Spinal cord (tissue), 9 donors: ENCODE measurements at regions not wholly inside any gene's neighbourhood (a gene's known extent, or its start where the extent isn't known, plus 50 kb on each side); places are given as distances from the start of the nearest gene placed in this dataset.
"Not testable (repeated sequence)": the region's sequence is repeated elsewhere in the genome, so short reads cannot be mapped to it uniquely, and the experiment has no call there.

Source experiments
- DNase-seq, 6 donors: peaks; one replicate each; pipeline versions ENCODE4 v3.0.0 to v3.0.0-alpha.2; 2013 to 2015; ENCODE audit warnings: low spot score in 6 of 6, low read depth in 4 of 6
- H3K27ac ChIP-seq: one replicate; pipeline ENCODE4 v1.5.1; 2013; ENCODE audit warnings: low read depth, low read length, control low read depth
- H3K27me3 ChIP-seq: one replicate; pipeline ENCODE4 v1.6.1; 2013; ENCODE audit warnings: low read length; ENCODE audit not compliant: control insufficient read depth, insufficient read depth
- H3K36me3 ChIP-seq: one replicate; pipeline ENCODE4 v1.6.1; 2013; ENCODE audit warnings: low read length; ENCODE audit not compliant: control insufficient read depth, insufficient read depth
- H3K4me1 ChIP-seq: one replicate; pipeline ENCODE4 v1.6.1; 2013; ENCODE audit warnings: low read length; ENCODE audit not compliant: control insufficient read depth, insufficient read depth
- H3K4me3 ChIP-seq: one replicate; pipeline ENCODE4 v1.5.1; 2013; ENCODE audit warnings: low read depth, low read length, control low read depth
- H3K9me3 ChIP-seq: one replicate; pipeline ENCODE4 v1.6.1; 2013; ENCODE audit warnings: low read length; ENCODE audit not compliant: control insufficient read depth, insufficient read depth
- whole genome bisulfite sequencing: methylation state at CpG from one replicate; pipeline ENCODE4 v1.1.5; 2013; ENCODE audit warnings: missing lambda C conversion rate; ENCODE audit not compliant: insufficient coverage; 5-methylcytosine and 5-hydroxymethylcytosine counted together
- donor health status: healthy.

DNA sequence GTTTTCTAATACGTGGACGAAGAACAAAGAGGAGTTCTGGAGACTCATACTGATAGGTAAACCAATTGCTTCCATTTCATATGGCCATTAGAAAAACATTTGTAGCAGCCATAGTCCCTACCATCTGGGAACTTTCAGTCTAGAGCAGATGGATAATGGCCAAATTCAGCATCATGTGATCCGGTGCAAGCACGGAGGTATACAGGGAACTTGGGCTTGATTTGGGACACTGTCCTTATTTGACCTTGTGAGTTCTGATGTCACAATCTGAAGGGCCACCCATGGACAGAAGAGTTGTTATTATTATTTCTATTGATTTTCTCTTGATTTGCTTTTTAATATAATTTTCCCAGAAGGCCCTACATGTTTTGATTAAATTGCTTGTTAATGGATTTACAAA is 154.6 kb upstream of the ZNF267 start:
- 100% methylated on average over 1 of the region's 4 CpGs for WGBS
- peaks cover 9% of the 10 kb centered on the region for H3K36me3 ChIP-seq
- no peaks in the 10 kb centered on the region for H3K27me3 ChIP-seq
- no peak for DNase-seq
- no peaks in the 10 kb centered on the region for H3K9me3 ChIP-seq
- no peak overlapping the region for H3K4me3 ChIP-seq
- peaks cover 7% of the 10 kb centered on the region for H3K4me1 ChIP-seq
- H3K27ac ChIP-seq, result no peak overlapping the region

DNA sequence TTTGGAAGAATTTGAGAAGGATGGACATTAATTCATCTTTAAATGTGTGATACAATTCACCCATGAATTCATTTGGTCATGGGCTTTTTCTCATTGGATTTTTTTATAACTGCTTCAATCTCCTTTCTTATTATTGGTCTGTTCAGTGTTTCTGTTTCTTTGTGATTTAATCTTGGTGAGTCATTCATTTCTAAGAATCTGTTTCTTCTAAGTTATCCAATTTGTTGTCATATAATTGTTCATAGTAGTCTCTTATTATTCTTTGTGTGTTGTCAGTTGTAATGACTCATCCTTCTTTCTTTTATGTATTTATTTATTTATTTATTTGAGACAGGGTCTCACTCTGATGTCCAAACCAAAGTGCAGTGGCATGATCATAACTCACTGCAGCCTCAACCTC is 146.1 kb upstream of the ZNF267 start:
- Histone ChIP-seq H3K4me1 (no peaks in the 10 kb centered on the region), H3K27me3 (no peaks in the 10 kb centered on the region), H3K36me3 (peaks cover 12% of the 10 kb centered on the region), H3K9me3 (peaks cover 4% of the 10 kb centered on the region), H3K4me3 (no peak overlapping the region), H3K27ac (no peak overlapping the region)
- DNase-seq, result no peak

GRCh38 chr16:31734265-31734664 is 139.3 kb upstream of the ZNF267 start:
- Histone ChIP-seq H3K27me3 (no peaks in the 10 kb centered on the region), H3K4me3 (no peak overlapping the region), H3K9me3 (peaks cover 10% of the 10 kb centered on the region), H3K36me3 (peaks cover 14% of the 10 kb centered on the region), H3K4me1 (no peaks in the 10 kb centered on the region), H3K27ac (no peak overlapping the region)
- no peak for DNase-seq
- WGBS, result 86% methylated on average over 2 of the region's 3 CpGs

- H3K27ac ChIP-seq, H3K4me3 ChIP-seq, H3K4me1 ChIP-seq, H3K36me3 ChIP-seq, DNase-seq, H3K27me3 ChIP-seq: not testable (repeated sequence)
- peaks cover 30% of the 10 kb centered on the region for H3K9me3 ChIP-seq
These were observed 128.5 kb upstream of the ZNF267 start for GRCh38 chr16:31745098-31745497.

DNA sequence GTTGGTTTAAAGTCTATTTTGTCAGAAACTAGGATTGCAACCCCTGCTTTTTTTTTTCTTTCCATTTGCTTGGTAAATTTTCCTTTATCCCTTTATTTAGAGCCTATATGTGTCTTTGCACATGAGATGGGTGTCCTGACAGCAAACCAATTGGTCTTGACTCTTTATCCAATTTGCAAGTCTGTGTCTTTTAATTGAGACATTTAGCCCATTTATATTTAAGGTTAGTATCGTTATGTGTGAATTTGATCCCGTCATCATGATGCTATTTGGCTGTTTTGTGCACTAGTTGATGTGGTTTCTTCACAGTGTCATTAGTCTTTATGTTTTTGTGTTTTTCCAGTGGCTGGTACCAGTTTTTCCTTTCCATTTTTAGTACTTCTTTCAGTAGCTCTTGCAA is 127.7 kb upstream of the ZNF267 start:
- no peak overlapping the region for H3K27ac ChIP-seq
- no peaks in the 10 kb centered on the region for H3K4me1 ChIP-seq
- H3K27me3 ChIP-seq, result no peaks in the 10 kb centered on the region
- H3K4me3 ChIP-seq, result no peak overlapping the region
- H3K36me3 ChIP-seq, result peaks cover 5% of the 10 kb centered on the region
- peaks cover 31% of the 10 kb centered on the region for H3K9me3 ChIP-seq
- no peak for DNase-seq
- WGBS, result no CpG with 5 or more reads among the region's 2 CpGs

GRCh38 chr16:31754998-31755615 is 118.5 kb upstream of the ZNF267 start:
- Histone ChIP-seq H3K36me3 (peaks cover 3% of the 10 kb centered on the region), H3K27ac (no peak overlapping the region), H3K9me3 (peaks cover 42% of the 10 kb centered on the region), H3K4me3 (no peak overlapping the region), H3K27me3 (no peaks in the 10 kb centered on the region), H3K4me1 (no peaks in the 10 kb centered on the region)
- 93% methylated on average over 3 of the region's 7 CpGs for WGBS
- DNase-seq, result no peak

DNA sequence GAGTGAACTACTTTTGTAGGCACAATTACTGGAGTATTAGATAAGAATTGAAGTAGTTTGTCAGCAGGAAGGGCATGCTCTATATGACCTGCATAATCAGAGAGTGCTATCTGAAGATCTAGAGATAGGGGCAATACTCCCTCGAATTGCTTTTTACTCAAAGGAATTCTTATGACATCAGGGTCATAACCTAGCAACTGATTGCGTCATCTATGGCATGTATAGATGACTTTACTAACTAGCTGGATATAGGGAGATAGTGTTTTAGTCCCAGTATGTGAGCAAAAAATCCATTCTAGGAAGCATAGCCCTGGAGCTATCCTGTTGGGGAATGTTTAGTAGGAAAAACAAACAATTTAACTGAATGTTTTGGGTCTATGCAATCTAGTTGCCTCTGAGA is 109.5 kb upstream of the ZNF267 start:
- Histone ChIP-seq H3K4me3 (no peak overlapping the region), H3K27me3 (no peaks in the 10 kb centered on the region), H3K36me3 (no peaks in the 10 kb centered on the region), H3K9me3 (peaks cover 12% of the 10 kb centered on the region), H3K4me1 (no peaks in the 10 kb centered on the region), H3K27ac (no peak overlapping the region)
- DNase-seq, result no peak
- WGBS, result no CpG with 5 or more reads among the region's 2 CpGs

- WGBS, result 97% methylated on average over 9 of the region's 10 CpGs
- H3K27ac ChIP-seq, result no peak overlapping the region
- H3K36me3 ChIP-seq, result no peaks in the 10 kb centered on the region
- DNase-seq, result no peak
- peaks cover 11% of the 10 kb centered on the region for H3K9me3 ChIP-seq
- H3K4me3 ChIP-seq, result no peak overlapping the region
- no peaks in the 10 kb centered on the region for H3K27me3 ChIP-seq
- no peaks in the 10 kb centered on the region for H3K4me1 ChIP-seq
These were observed 106.3 kb upstream of the ZNF267 start for GRCh38 chr16:31767267-31767666.

DNA sequence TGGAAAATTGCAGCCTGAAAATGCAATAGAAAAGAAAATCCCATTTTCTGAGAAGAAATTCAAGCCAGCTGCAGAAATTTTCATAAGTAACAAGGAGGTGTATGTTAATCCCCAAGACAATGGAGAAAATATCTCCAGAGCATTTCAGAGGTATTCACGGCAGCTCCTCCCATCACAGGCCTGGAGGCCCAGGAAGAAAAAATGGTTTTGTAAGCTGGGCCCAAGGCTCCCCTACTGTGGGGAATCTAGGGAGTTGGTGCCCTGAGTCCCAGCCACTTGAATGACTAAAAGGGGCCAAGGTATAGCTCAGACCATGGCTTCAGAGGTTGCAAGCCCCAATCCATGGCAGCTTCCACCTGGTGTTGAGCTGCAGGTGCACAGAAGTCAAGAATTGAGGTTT is 93.3 kb upstream of the ZNF267 start:
- Histone ChIP-seq H3K4me3 (no peak overlapping the region), H3K27ac (no peak overlapping the region), H3K36me3 (no peaks in the 10 kb centered on the region), H3K27me3 (no peaks in the 10 kb centered on the region), H3K9me3 (peaks cover 8% of the 10 kb centered on the region), H3K4me1 (no peaks in the 10 kb centered on the region)
- WGBS, result 100% methylated on average over 1 of the region's 1 CpG
- DNase-seq, result no peak

DNA sequence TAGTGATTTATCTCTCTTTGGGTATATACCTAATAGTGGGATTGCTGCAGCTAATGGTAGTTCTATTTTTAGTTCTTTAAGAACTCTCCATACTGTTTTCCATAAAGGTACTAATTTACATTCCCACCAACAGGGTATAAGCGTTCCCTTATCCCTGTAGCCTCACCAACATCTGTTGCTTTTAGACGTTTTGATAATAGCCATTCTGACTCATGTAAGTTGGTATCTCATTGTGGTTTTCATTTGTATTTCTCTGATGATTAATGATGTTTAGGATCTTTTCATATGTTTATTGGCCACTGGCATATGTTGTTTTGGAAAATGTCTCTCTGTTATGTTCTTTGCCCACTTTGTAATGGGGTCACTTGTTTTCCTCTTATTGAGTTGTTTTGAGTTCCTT is 88.5 kb upstream of the ZNF267 start:
- Histone ChIP-seq H3K9me3 (peaks cover 7% of the 10 kb centered on the region), H3K4me1 (no peaks in the 10 kb centered on the region), H3K36me3 (no peaks in the 10 kb centered on the region), H3K27me3 (no peaks in the 10 kb centered on the region), H3K27ac (no peak overlapping the region), H3K4me3 (no peak overlapping the region)
- WGBS, result no CpG with 5 or more reads among the region's 2 CpGs
- no peak for DNase-seq
